ENCODE measurements at regions not wholly inside any gene's neighbourhood (a gene's known extent, or its start where the extent isn't known, plus 50 kb on each side); places are given as distances from the start of the nearest gene placed in this dataset.
"Not testable (repeated sequence)": the region's sequence is repeated elsewhere in the genome, so short reads cannot be mapped to it uniquely, and the experiment has no call there.

DNA sequence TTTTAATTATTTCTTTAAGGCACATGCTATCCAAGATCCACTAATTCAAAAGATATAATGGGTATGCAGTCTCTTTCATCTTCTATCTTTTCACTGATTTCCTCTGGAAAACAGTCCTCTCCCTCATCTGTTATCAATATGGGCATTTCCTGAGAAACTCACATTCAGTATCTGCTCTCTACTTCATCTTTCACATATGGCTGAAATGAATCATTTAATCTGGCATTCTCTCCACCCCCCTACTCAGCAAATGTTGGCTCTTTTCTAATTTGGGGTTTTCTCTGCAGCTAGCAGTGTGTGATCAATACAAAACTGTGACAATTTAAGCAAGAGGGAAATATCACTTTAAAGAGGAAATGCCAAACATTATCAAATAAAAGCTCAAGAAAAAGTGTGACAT is 157.1 kb upstream of the TMTC1 start:
- Mint-ChIP-seq H3K27ac (no peak overlapping the region), H3K4me3 (no peak overlapping the region), H3K36me3 (no peaks in the 10 kb centered on the region), H3K9me3 (ENCODE audit: low read depth) (no peaks in the 10 kb centered on the region), H3K27me3 (no peaks in the 10 kb centered on the region), H3K4me1 (no peaks in the 10 kb centered on the region)
- DNase-seq, result no peak
- no peak for ATAC-seq
- CTCF ChIA-PET, result no interaction called here

DNA sequence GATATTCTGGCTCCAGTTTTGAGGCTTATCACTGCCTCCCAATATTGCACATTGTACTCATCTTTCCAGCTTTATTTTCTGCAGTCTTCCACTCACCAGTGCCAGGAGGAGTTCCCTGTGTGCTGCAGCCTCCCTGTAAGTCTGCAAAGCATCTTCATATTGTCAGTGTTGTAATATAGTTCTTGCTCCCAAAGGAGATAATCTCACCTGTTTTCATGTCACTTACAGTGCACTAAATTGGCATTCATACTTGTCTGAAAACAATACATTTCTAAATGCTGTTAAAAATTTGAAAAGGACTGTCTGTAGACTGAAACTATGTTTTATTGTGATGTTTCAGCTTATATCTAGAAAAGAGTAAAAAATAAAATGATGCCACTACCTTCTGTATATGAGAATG is 146.8 kb upstream of the TMTC1 start:
- H3K4me1 Mint-ChIP-seq, result no peaks in the 10 kb centered on the region
- CTCF ChIA-PET, result no interaction called here
- ATAC-seq (no peak), DNase-seq (no peak)
- H3K36me3 Mint-ChIP-seq, result no peaks in the 10 kb centered on the region
- H3K9me3 Mint-ChIP-seq (ENCODE audit: low read depth), result no peaks in the 10 kb centered on the region
- no peaks in the 10 kb centered on the region for H3K27me3 Mint-ChIP-seq
- H3K27ac Mint-ChIP-seq, result no peak overlapping the region
- no peak overlapping the region for H3K4me3 Mint-ChIP-seq

DNA sequence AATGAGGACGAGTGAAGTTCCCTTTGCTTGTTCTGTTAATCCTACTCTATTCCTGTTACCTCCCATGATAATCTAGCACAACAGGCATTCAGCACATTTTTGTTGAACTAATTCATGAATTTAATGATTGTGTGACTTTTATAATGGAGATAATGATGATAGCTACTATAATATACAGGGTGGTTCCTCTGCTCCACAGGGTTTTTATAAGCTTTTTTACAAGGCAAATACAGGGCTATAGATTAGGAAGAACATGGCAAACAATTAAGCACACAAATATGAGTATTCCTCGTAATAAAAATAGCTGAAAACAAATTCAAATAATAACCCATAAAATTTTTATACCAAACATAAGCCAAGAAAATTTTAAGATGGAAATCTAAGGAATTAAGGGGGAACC is 145.6 kb upstream of the TMTC1 start:
- H3K36me3 Mint-ChIP-seq, result no peaks in the 10 kb centered on the region
- ATAC-seq (no peak), DNase-seq (no peak)
- H3K4me1 Mint-ChIP-seq, result no peaks in the 10 kb centered on the region
- H3K4me3 Mint-ChIP-seq, result no peak overlapping the region
- H3K27me3 Mint-ChIP-seq, result no peaks in the 10 kb centered on the region
- CTCF ChIA-PET, result no interaction called here
- H3K9me3 Mint-ChIP-seq (ENCODE audit: low read depth), result no peaks in the 10 kb centered on the region
- no peak overlapping the region for H3K27ac Mint-ChIP-seq

DNA sequence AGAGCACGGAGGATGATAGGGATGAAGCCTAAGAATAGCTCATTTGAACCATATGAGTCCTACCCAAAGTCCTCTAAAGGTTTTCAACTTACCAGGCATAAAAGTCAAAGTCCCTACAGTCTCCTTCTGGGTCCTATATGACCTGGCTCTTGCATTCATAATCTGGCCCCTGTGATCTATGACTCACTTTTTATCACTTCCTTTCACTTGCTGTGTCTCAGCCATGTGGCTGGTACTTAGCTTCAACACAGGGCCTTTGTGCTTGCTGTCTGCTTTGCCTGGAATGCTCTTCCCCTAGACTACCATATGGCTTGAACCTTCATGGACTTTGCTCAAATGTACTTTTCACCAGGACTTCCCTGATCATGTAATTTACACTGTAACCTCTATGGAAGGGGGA is 137.6 kb upstream of the TMTC1 start:
- H3K27ac Mint-ChIP-seq, result no peak overlapping the region
- no peaks in the 10 kb centered on the region for H3K27me3 Mint-ChIP-seq
- DNase-seq (no peak), ATAC-seq (no peak)
- no peaks in the 10 kb centered on the region for H3K36me3 Mint-ChIP-seq
- CTCF ChIA-PET, result no interaction called here
- H3K4me3 Mint-ChIP-seq, result no peak overlapping the region
- H3K9me3 Mint-ChIP-seq (ENCODE audit: low read depth), result no peaks in the 10 kb centered on the region
- no peaks in the 10 kb centered on the region for H3K4me1 Mint-ChIP-seq

DNA sequence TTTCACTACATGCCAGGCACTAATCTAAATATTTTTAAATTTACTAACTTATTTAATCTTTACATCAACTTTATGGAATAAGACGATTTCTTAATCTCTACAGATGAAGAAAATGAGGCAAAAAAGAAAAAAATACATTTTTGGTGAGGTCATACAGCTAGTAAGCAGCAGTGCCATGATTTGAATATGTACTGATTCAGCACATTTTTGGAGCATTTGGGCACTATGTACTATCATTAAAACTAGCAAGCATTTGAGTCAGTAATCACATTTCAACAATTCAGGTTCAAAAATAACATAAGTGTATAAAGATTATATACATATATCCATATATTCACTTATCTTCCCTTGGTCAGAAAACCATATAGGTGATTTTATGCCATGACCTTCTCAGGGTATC is 124.4 kb upstream of the TMTC1 start:
- Mint-ChIP-seq H3K27me3 (no peaks in the 10 kb centered on the region), H3K27ac (no peak overlapping the region)
- CTCF ChIA-PET, result no interaction called here

DNA sequence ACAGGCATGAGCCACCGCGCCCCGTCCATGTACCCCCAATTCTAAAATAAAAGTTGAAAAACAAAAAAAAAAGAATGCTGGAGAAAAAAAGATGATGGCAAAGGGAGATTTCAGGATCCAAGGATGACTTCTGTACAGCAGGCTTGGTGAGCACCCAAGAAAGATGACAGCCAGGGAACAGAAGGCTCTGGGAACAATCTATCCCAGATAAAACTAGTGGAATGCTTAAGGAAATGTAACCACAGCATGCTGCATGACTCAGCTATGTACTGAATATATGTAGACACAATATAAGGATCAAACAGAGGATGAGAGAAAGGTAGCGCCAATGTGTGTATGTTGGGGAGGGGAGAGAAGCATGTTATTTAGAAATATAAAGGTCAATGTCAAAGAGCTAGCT is 123.7 kb upstream of the TMTC1 start:
- ATAC-seq (no peak), DNase-seq (no peak)
- Mint-ChIP-seq H3K27me3 (no peaks in the 10 kb centered on the region), H3K36me3 (no peaks in the 10 kb centered on the region), H3K4me1 (no peaks in the 10 kb centered on the region), H3K4me3 (no peak overlapping the region), H3K9me3 (ENCODE audit: low read depth) (peaks cover 8% of the 10 kb centered on the region), H3K27ac (no peak overlapping the region)
- CTCF ChIA-PET, result no interaction called here

More for the DNA sequence above, 124.4 kb upstream of the TMTC1 start:
- Mint-ChIP-seq H3K9me3 (ENCODE audit: low read depth) (peaks cover 8% of the 10 kb centered on the region), H3K36me3 (no peaks in the 10 kb centered on the region), H3K4me3 (no peak overlapping the region), H3K4me1 (no peaks in the 10 kb centered on the region)
- DNase-seq, result no peak
- ATAC-seq, result no peak

DNA sequence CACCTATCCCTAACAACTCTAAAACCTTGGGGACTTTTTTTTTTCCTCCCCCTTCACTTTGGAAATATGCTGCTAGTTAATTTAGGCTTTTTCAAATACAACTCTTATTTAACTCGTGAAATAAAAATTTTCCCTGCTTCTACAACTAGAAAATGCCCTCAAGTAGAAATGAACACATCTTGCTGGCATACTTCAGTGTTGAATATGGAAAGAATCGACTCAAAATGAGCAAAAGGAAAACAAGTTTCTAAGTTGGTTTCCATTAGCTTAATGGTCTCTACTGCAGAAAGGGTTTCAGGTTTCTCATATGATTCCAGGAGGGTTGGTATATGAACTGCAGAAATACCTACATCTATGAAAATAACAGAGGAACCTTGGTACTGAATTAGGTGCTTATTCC is 118.3 kb upstream of the TMTC1 start:
- Mint-ChIP-seq H3K27ac (no peak overlapping the region), H3K9me3 (ENCODE audit: low read depth) (peaks cover 4% of the 10 kb centered on the region), H3K36me3 (no peaks in the 10 kb centered on the region), H3K4me3 (no peak overlapping the region), H3K4me1 (no peaks in the 10 kb centered on the region), H3K27me3 (no peaks in the 10 kb centered on the region)
- CTCF ChIA-PET, result no interaction called here
- no peak for DNase-seq
- ATAC-seq, result no peak

DNA sequence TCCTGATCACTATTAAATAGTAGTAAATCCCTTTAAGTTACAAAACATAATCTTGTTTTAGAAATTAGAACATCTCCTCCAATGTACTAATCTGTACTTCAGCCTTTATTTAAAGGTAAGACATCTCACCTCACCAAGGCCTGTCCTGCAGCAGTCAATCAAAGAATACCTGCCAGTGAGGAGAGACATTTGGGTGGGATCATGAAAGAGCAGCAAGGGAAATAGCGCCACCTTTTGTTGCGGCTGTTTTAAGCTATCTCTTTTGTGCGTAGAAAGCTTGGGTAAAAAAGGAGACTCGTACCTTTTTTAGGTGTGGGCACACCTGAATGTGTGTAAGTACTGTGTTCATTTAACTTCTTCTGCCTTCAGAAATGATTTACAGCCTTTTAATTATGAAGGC is 117.8 kb upstream of the TMTC1 start:
- Mint-ChIP-seq H3K27me3 (no peaks in the 10 kb centered on the region), H3K4me1 (no peaks in the 10 kb centered on the region), H3K4me3 (no peak overlapping the region), H3K9me3 (ENCODE audit: low read depth) (peaks cover 4% of the 10 kb centered on the region), H3K36me3 (no peaks in the 10 kb centered on the region), H3K27ac (no peak overlapping the region)
- ATAC-seq (no peak), DNase-seq (no peak)
- CTCF ChIA-PET, result no interaction called here

DNA sequence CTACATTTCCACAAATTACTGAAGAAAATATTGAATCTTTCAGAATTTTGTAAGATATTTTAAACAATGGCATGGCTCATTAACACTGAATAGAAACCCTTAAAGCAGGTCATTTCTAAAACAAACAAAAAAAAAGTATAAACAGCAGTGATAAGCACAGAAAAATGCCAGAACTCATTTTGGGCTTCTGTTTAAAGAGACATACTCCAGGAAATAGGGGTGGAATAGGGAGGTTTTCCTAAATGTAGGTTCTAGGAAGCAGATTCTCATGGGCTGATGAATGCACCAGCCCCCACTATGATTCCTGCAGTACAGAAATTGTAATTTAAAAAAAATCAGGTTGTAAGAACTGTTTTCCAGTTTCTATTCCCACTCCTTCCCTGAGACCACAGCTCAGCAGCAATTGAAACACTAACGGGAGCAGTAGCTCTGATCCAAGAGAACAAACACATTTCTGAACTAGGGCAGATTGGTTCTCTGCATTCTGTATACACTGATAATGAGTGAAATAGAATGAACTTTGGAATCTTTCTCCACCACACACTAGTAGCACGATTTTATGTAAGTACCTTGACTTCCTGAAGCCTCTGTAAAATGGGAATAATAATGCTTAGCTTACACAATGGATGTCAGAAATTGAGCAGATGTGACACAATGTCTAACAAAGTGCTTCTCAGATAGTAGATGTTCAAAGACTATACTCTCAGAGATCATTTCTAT is 115.6 kb upstream of the TMTC1 start:
- H3K27me3 Mint-ChIP-seq, result no peaks in the 10 kb centered on the region
- ATAC-seq (no peak), DNase-seq (no peak)
- no peak overlapping the region for H3K4me3 Mint-ChIP-seq
- no peaks in the 10 kb centered on the region for H3K9me3 Mint-ChIP-seq (ENCODE audit: low read depth)
- no peaks in the 10 kb centered on the region for H3K36me3 Mint-ChIP-seq
- H3K4me1 Mint-ChIP-seq, result no peaks in the 10 kb centered on the region
- CTCF ChIA-PET, result no interaction called here
- no peak overlapping the region for H3K27ac Mint-ChIP-seq

DNA sequence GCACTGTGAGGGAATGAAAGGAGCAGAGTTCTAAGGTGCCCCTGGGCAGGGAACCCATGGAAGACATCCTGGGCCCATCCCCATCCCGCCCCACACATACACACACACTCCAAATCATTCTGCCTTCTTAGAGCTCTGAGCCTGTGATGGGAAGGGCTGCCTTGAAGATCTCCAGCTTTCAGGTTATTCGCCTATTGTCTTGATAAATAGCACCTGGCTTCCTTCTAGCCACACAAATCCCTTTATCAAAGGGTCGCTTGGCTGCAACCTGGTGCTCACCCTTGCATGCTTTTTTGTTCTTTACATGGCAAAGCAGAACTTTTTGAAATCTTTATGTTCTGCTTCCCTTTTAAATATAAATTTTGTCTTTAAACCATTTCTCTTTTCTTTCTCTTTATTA is 112.2 kb upstream of the TMTC1 start:
- no peaks in the 10 kb centered on the region for H3K9me3 Mint-ChIP-seq (ENCODE audit: low read depth)
- ATAC-seq, result no peak
- no peaks in the 10 kb centered on the region for H3K36me3 Mint-ChIP-seq
- no peaks in the 10 kb centered on the region for H3K27me3 Mint-ChIP-seq
- no peak overlapping the region for H3K27ac Mint-ChIP-seq
- no peaks in the 10 kb centered on the region for H3K4me1 Mint-ChIP-seq
- no peak for DNase-seq
- CTCF ChIA-PET, result no interaction called here
- no peak overlapping the region for H3K4me3 Mint-ChIP-seq

DNA sequence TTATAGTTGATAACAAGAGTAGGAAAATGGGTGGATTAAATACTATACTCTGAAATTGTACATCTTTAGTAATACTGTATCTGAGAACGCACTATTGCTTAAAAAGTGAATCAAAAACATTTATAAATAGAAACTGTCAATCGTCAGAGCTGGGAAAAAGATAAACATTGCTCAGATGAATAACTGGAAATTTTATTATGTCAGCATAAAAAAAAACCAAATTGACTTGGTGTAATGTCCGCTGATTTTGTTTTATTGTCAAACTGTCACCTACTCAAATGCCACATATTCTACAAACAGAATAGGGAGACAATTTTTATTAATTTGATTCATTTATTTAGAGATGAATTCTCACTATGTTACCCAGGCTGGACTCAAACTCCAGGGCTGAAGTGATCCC is 109.3 kb upstream of the TMTC1 start:
- DNase-seq (no peak), ATAC-seq (no peak)
- Mint-ChIP-seq H3K4me3 (no peak overlapping the region), H3K27ac (no peak overlapping the region), H3K27me3 (no peaks in the 10 kb centered on the region), H3K36me3 (no peaks in the 10 kb centered on the region), H3K9me3 (ENCODE audit: low read depth) (peaks cover 2% of the 10 kb centered on the region), H3K4me1 (no peaks in the 10 kb centered on the region)
- CTCF ChIA-PET, result no interaction called here

DNA sequence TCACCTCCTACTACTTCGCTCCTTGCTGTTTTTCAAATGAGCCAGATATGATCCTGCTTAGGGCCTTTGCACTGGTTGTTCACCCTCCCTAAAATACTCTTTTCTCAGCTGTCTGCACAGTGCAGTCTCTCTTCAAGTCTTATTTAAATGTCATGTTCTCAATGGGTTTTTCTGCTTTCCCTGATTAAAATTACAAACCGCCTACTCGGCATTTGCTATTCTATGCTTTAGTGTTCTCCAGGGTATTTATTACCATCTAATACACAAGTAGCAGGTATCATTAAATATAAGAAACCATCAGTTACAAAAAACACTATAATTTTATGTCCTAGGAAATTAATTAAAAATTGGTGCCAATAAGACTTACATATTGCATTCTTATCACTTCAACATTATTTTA is 108.0 kb upstream of the TMTC1 start:
- CTCF ChIA-PET, result no interaction called here
- no peaks in the 10 kb centered on the region for H3K4me1 Mint-ChIP-seq
- no peaks in the 10 kb centered on the region for H3K36me3 Mint-ChIP-seq

DNA sequence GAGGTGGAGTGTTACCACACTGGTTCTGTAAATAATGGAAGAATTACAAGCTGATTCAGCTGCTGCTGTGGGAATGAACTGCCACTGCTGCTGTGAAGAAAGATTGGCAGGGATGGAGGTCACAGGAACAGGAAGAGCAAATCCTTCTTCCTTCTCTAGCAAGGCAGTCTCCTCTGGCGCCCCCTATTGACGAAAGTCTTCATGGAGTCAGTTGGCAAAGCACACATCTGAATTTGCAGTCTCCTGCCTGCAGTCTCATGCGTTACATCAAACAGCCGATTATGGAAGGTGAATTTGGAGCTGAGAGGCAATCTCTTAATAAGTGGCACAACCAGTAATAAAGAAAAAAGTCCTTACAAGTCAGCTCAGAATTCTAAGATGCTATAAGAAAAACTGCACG is 106.0 kb upstream of the TMTC1 start:
- Mint-ChIP-seq H3K27ac (no peak overlapping the region), H3K4me1 (no peaks in the 10 kb centered on the region), H3K36me3 (no peaks in the 10 kb centered on the region), H3K27me3 (no peaks in the 10 kb centered on the region), H3K4me3 (no peak overlapping the region), H3K9me3 (ENCODE audit: low read depth) (peaks cover 2% of the 10 kb centered on the region)
- CTCF ChIA-PET, result no interaction called here
- no peak for ATAC-seq
- no peak for DNase-seq

More for the DNA sequence above, 108.0 kb upstream of the TMTC1 start:
- ATAC-seq (no peak), DNase-seq (no peak)
- Mint-ChIP-seq H3K9me3 (ENCODE audit: low read depth) (peaks cover 2% of the 10 kb centered on the region), H3K27ac (no peak overlapping the region), H3K27me3 (no peaks in the 10 kb centered on the region), H3K4me3 (no peak overlapping the region)

DNA sequence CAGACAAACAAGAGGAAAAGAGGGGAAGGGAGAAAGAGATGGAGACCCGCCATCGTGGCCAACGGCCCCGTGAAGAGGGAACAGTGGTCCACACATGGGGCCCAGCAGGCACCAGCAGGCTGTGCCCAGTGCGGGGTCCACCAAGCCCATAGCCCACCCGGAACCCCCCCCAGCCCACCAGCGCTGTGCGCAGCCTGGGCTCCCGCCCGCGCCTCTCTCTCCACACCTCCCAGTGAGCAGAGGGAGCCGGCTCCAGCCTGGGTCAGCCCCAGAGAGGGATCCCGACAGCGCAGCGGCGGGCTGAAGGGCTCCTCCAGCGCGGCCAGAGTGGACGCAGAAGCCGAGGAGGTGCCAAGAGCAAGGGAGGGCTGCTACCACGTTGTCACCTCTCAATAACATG is 105.0 kb upstream of the TMTC1 start:
- Mint-ChIP-seq H3K27me3 (no peaks in the 10 kb centered on the region), H3K4me3 (no peak overlapping the region), H3K27ac (no peak overlapping the region), H3K9me3 (ENCODE audit: low read depth) (peaks cover 2% of the 10 kb centered on the region), H3K36me3 (no peaks in the 10 kb centered on the region), H3K4me1 (no peaks in the 10 kb centered on the region)
- no peak for DNase-seq
- CTCF ChIA-PET, result no interaction called here
- no peak for ATAC-seq

DNA sequence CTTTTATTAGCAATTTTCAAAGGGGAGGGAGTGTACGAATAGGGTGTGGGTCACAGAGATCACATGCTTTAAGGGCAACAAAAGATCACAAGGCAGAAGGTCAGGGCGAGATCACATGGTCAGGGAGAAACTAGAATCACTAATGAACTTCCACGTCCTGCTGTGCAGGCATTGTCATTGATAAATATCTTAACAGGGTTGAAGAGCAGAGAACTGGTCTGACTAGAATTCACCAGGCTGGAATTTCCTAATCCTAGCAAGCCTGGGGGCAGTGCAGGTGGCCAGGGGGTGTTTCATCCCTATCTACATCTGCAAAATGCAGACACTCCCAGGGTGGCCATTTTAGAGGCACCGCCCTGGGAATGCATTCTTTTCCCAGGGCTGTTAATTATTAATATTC is 101.2 kb upstream of the TMTC1 start:
- DNase-seq; H3K4me1 Mint-ChIP-seq; H3K27ac Mint-ChIP-seq; H3K27me3 Mint-ChIP-seq; H3K36me3 Mint-ChIP-seq; CTCF ChIA-PET; H3K4me3 Mint-ChIP-seq; H3K9me3 Mint-ChIP-seq (ENCODE audit: low read depth); ATAC-seq: not testable (repeated sequence)
